ENCODE measurements at regions not wholly inside any gene's neighbourhood (a gene's known extent, or its start where the extent isn't known, plus 50 kb on each side); places are given as distances from the start of the nearest gene placed in this dataset.
"Not testable (repeated sequence)": the region's sequence is repeated elsewhere in the genome, so short reads cannot be mapped to it uniquely, and the experiment has no call there.

- DNase-seq, result not testable (repeated sequence)
Observed at GRCh38 chr12:89053817-89054216, 298.5 kb downstream of the DUSP6 start.

GRCh38 chr12:89051065-89051677 is 301.1 kb downstream of the DUSP6 start:
- peak; percentile 26 for DNase-seq

- DNase-seq, result no peak
Observed at GRCh38 chr12:89047856-89048418, 304.4 kb downstream of the DUSP6 start.

- DNase-seq, result no peak
Observed at GRCh38 chr12:89041078-89041477, 311.2 kb downstream of the DUSP6 start.

GRCh38 chr12:89040146-89040964 is 311.9 kb downstream of the DUSP6 start:
- no peak for DNase-seq

GRCh38 chr12:89038831-89039512 is 313.3 kb downstream of the DUSP6 start:
- no peak for DNase-seq

DNA sequence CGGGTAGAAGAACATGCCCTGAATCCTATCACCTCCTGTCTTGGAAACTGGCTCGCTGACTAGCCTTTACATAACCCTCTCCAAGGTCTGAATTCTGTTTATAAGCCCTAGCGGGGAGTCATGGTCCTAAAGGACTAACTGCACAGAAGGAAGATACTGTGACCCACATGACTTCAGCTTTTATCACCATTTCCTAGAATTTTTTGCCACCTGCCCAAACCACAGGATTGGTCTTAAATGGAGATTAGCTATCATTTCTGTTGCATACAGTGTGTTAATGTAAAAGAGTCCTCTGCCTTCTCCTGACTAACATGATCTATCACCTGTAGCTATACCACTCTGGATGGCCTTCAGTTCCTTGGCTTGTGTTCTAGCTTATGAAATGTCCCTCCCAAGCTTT is 319.2 kb downstream of the DUSP6 start:
- no peak for DNase-seq

GRCh38 chr12:89029961-89030360 is 322.3 kb downstream of the DUSP6 start:
- DNase-seq, result no peak

DNA sequence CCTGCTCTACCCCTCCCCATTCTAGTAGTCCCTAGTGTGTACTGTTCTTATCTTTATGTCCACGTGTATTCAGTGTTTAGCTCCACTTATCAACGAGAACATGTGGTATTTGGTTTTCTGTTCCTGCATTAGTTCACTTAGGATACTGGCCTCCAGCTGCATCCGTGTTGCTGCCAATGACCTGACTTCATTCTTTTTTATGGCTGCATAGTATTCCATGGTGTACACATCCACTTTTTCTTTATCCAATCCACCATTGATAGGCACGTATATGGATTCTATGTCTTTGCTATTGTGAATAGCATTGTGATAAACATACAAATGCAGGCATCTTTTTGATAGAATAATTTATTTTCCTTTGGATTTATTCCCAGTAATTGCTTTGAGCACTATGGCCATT is 327.7 kb downstream of the DUSP6 start:
- DNase-seq, result no peak

DNA sequence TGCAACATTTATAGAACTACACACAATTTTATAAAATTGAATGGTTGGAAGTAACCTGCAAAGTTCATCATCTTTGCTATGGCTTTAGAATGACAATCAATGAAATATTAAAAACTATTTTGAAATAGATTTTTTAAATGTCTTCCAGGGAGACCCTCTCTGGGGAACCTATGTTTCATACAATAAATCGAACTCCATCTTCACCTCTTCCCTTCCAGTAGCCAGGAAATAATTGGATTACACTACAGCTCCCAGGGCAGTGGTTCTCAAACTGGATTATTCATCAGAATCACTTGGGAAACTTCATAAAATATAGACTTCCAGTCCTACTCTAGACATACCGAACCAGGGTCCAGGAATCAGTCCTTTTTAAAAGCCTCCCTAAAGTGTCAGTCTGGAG is 328.4 kb downstream of the DUSP6 start:
- no peak for DNase-seq

- DNase-seq, result no peak
Observed at GRCh38 chr12:89020689-89021088, 331.6 kb downstream of the DUSP6 start.

DNA sequence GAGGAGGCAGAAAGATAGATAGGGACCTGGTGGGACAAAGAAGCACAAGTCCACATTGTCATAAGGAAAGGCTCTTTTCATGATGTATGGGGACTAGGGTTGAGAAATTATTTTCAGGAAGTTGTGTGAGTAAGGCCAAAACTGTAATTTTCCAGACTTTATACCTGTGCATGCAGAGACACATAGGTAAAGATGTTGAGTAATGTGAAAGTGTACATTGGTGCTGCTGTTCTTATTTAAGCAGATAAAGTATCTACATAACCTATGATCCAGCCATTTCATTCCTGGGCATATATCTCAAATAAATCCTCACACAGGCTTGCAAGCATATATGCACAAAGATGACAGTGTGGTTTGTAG is 332.2 kb downstream of the DUSP6 start:
- DNase-seq, result no peak

DNA sequence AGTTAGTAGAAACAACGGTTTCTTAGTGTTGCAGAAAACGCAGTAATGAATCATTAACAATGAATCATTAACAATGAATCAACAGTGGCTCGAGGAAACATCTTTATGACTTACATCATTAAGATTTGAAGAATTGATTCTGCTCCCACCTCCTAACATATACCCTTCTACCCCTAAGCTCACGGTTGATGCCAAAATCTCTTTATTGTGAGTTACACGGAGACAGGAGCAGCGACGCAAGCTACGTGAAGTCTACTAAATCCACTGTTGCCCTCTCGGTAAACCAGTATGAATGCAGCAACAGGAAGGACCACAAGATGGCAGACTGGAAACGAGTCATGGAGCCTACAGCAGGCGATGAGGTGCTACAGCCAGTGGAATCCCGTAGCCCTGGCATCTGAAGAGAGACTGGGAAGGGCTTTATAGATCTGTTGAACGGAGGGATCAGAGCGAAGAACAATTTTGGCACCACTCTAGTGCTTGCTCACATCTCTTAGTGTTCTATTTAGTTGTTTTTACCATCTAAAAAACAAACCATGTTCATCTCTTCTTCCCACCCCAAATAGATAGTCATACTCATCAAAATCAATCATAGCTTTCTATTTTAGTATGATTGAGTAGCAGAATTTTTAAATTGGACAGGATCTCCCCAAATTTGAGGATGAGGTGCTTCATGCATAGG is 332.7 kb downstream of the DUSP6 start:
- peak; percentile 72 for DNase-seq

- DNase-seq, result peak; percentile 49
Observed at GRCh38 chr12:89016970-89017778, 335.1 kb downstream of the DUSP6 start.

DNA sequence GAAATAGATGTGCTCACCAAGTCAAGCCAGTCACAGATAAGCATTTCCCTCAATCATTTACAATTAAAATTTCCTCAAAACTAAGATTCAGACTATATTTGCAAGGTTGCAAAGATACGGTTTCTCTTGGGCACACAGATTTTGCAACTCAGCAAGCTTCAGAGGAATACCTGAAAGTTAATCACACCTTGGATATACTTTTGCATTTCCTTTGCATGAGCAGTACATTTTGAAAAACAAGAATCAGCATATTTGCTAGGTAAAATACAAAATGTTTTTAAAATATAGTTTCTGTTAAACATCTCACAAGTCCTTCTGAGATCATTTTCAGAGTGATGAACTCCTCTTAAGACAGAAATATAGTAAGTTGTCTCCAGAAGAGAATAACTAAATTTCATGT is 336.9 kb downstream of the DUSP6 start:
- DNase-seq, result no peak

- DNase-seq, result no peak
Observed at GRCh38 chr12:88998421-88998820, 353.9 kb downstream of the DUSP6 start.

GRCh38 chr12:88996200-88996788 is 356.0 kb downstream of the DUSP6 start:
- DNase-seq, result no peak

- no peak for DNase-seq
Observed at GRCh38 chr12:88994971-88995370, 357.3 kb downstream of the DUSP6 start.

GRCh38 chr12:88994537-88994936 is 357.8 kb downstream of the DUSP6 start:
- DNase-seq, result no peak

DNA sequence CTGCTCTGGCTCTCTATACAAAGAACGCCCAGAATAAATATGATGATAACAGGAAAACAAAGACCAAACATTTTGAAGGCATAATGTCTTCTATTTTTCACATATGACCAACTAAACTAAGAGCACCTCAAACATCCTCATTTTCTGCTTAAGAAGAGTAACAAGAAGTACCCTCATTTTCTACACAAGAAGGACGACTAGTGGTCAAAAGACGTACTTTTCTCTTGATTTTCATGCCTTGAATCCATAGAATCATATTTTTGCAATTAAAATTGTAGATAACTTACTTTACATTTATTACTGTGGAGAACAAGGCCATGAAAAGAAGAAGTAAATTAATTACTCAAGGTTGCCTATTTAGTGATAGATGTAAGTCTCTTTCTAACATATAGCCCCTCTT is 358.6 kb downstream of the DUSP6 start:
- peak; percentile 24 for DNase-seq

GRCh38 chr12:88986056-88986455 is 366.2 kb downstream of the DUSP6 start:
- DNase-seq, result no peak

- DNase-seq, result no peak
Observed at GRCh38 chr12:88985631-88986030, 366.7 kb downstream of the DUSP6 start.
